HT1080 (cell line): ENCODE measurements at regions not wholly inside any gene's neighbourhood (a gene's known extent, or its start where the extent isn't known, plus 50 kb on each side); places are given as distances from the start of the nearest gene placed in this dataset.

Experiments used
- DNase-seq: peaks from one replicate; pipeline ENCODE4 v3.0.0-alpha.2; 2015; ENCODE audit warnings: low read depth

DNA sequence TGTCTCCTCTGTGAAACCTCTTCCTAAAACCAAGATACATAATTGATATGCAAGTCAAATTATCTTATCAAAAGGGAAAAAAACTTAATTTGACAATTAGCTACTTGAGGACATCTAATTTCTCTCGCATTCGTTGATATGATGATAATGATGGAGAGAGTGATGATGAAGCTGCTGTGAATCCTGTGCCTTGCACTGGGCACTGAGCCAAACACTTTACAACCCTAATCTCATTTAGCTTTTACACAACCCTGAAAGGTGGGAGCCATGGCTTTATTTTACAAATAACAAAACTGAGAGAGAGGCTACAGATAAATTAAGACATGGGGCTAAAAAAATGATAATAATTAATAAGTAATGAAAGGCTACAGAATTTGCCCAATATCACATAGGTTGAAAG is 176.0 kb downstream of the NOC3L start:
- no peak for DNase-seq

- DNase-seq, result no peak
Measured at GRCh38 chr10:94192333-94192732, 170.4 kb downstream of the NOC3L start.

DNA sequence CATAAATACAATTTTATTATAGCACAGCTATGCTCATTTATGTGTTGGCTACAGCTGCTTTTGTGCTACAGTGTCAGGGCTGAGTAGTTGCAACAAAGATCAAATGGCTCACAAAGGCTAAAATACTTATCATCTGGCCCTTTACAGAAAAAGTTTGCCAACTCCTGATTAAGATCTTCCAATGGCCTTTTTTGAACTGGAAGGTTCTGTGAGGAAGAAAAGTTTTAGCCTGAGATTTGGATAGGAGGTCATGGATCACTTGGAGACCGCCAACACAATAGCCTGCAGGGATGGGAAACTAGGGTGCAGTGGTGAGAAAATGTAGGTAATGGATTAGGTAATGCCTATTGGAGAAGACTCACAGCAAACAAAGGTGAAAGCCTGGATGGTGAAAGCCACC is 169.8 kb downstream of the NOC3L start:
- no peak for DNase-seq

DNA sequence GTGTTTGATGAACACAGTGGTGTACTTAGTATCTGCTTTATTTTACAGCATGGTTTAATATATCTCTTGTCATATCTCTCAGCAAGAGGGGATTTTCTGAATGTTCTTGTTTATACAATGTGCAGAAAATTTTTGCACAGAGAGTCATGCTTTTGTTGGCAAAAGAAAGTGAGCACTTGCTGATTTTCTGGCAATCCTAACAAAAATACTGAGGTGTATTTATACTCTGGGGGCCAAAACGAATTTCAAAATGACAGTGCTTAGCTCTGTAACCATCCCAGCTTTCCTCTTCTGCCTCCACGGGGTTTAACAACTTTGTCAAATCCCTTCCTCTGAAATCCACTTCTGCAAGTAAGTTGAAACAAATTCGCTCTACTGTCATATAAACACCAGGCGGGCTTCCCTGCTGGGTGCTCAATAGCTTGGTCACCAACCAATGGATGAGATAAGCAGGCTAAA is 169.2 kb downstream of the NOC3L start:
- no peak for DNase-seq

- DNase-seq, result peak; percentile 80
Measured at GRCh38 chr10:94194256-94194655, 168.5 kb downstream of the NOC3L start.

DNA sequence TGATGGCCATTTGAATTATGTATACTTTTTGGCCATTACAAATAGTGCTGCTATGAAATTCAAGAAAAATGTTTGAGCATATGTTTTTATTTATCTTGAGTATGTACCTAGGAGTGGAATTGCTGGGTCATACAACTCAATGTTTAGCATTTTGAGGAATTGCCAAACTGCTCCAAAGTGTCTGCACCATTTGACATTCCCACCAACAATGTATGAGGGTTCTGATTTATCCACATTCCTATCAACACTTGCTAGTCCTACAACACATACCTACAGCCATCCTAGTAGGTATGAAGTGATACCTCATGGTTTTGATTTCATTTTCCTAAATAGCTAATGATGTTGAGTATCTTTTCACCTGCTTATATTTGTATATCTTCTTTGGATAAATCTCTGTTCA is 165.5 kb downstream of the NOC3L start:
- no peak for DNase-seq

DNA sequence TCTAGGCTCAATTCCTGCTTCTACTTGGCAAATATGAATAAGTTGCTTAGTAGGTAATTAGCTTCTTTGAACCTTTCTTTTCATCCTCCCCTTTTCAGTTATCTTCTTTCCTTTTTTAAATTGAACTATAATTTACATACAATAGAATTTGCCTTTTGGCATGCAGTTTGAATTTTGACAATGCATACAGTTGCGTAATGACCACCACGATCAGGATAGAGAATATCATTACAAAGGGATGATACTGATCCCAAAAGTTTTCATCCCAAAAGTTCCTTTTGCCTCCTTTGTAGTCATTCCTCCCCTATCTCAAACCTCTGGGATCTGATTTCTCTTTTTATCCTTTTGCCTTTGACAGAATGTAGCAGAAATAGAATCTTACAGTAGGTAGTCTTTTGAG is 164.4 kb downstream of the NOC3L start:
- no peak for DNase-seq

GRCh38 chr10:94199565-94199964 is 163.2 kb downstream of the NOC3L start:
- no peak for DNase-seq

DNA sequence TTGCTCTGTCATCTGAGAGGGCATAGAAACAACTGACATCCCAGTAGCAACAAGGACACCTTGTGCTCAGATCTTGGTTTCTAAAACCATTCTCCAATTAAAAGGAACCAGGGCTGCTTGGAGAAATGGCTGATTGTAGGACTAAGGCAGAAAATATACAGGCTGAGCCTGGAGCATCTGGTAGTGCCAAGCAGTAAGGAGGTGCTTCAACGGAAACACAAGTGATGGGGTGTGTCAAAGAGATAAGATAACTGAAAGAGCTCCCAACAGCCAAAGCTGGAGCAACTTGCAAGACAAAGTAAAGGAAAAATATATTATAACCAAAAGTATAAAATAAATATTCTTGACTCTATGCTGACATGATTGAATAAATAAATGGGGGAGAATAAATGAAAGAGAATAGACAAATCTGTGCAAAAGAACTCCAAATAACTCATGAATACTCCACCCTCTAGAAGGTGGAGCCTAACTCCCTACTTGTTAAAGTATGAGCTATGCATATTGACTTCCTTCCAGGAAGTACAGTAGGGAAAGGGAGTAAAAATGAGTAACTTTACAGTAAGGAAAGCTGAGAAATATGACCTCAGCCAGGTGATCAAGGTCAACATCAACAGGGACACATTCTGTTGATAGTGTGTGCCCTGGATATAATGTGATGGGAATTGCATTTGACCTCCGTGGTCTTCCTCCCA is 162.4 kb downstream of the NOC3L start:
- DNase-seq, result no peak

DNA sequence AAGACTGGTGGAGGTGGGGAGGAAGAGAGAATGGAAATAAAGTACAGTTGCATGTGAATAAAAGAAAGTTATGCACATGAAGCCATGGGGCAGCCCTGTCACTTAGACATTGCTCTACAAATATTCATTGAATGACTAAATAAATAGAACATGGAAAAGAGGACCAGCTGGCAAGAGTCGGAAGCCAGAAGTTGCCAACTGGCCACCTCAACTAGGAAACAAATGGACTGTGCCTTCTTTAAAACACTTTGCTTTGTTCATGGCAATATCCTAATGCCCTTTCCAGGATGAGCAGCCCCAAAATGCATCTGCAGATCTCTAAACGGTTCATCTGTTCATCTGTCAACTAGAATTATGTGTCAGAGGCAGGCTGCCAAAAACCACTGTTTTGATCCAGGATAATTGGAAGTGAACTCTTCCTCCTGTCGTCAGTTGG is 157.3 kb downstream of the NOC3L start:
- DNase-seq, result no peak

GRCh38 chr10:94206176-94206575 is 156.6 kb downstream of the NOC3L start:
- no peak for DNase-seq

DNA sequence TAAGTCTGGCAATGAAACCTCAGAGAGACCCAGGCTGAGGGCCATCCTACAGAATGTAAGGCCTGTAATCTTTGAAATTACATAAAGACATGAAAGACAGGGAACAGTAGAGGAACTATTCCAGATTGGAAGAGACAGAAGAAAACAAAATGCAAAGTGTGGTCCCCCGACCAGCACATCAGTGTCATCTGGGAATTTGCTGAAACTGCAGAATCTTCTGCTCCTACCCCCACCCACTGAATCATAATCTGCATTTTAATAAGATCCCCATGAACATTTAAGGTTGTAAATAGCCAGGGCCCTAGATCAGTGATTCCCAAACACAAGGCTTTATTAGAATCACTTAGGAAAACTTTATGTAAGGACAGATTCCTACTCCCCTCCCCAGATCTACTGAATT is 154.4 kb downstream of the NOC3L start:
- no peak for DNase-seq

- no peak for DNase-seq
Measured at GRCh38 chr10:94210440-94211168, 152.1 kb downstream of the NOC3L start.

DNA sequence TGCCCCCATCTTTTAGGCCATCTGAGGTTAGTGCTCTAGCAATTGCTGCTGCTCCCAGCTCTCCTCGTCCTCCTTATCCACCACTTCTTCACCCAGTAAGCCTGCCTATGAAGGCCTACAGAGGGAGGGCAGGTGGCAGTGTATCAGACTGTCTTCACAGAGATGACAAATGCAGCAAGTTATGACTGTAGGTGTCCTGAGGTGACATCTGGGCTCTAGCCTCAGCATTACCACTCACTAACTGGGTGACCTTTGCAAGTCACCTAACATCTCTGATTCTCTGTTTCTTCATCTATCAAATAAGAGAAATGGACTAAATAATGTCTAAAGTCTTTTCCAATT is 151.6 kb downstream of the NOC3L start:
- DNase-seq, result no peak

- DNase-seq, result no peak
Measured at GRCh38 chr10:94213001-94213530, 149.7 kb downstream of the NOC3L start.

DNA sequence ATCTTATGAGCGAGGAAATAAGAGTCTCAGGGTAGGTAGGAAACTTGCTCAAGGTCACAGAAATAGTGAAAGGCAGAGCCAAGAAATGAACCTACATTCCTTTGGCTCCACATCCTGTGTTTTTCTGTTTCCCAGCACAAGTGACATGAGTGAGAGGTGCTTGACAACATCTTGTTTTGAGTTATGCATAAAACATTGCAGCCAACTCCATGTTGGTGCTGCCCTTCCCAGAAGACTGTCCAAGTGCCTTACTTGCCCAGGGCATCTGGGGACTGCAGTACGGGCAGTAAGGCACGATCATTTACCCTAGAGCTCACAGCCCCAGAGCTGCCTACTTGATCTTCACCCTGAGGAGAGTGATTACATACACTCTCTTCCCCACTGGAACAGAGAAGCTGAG is 148.8 kb downstream of the NOC3L start:
- DNase-seq, result no peak

- DNase-seq, result no peak
Measured at GRCh38 chr10:94214481-94214893, 148.3 kb downstream of the NOC3L start.

DNA sequence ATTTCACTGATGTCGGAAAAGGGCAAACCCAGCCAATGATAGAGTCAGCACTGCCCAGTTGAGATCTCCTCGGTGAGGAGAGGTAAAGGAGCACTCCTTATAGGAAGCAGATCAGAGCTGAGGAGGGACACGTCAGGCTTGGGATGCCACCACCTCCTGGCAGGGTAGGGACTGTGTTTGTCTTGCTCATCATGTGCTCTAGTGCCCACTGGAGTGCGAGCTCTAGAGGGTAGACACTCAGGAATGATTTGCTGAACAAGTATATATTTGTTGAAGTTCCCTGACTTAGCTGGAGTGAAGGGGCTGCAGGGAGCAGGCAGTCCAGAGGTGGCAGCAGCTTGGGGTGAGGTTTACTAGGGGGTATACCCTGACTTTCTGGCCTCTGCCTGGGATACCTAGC is 146.5 kb downstream of the NOC3L start:
- DNase-seq, result no peak

DNA sequence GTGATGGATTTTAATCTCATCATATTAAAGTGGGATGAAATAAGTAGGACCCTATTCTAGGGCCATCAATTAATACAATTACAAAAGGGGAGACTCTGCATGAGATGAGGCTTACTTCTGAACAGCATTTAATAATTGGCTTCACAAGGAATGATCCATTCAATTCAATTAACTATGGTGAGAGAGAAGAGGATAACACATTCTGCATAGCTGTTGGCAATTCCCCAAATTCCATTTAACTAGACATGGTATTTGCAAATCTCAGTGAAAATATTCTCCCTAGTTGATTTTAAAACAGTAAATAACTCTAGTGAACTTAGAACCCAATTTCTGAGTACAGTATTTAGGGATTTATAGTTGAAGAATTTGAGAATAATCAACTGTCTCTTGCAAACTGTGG is 145.3 kb downstream of the NOC3L start:
- no peak for DNase-seq

GRCh38 chr10:94218493-94219183 is 144.1 kb downstream of the NOC3L start:
- no peak for DNase-seq

DNA sequence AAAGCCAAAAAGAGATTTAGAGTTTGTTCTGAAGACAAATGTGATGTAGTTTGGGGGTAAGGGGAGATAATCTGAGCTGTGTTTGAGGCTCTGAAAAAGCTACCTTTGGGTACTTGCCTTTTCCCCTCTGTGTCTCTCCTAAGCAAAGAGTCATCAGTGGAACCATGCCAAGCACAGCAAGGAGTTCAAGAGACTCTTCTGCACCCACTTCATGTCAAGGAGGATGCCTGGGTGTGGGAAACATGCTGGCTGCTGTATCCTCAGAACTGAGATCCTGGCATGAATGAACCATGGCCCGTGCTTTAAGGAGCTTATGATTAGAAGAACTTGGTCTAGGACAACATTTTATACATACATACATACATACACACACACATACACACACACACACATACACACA is 142.9 kb downstream of the NOC3L start:
- no peak for DNase-seq

DNA sequence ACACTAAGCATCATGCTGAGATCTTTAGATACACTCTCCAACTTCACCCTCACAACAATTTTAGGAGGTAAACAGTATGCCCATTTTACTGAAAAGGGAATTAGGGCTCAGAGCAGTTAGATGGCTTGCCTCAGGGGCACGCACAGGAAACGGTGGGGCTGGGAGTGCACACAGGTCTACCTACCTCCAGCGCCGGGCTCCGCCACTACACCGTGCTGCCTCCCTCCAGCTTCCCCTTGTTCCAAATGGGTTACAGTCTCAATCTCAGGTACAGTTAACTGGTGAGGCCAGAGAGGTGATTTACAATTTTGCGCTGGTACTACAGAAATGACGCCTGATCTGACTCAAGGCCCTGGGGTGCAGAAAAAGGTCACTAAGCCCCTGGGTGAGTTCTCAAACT is 142.0 kb downstream of the NOC3L start:
- DNase-seq, result no peak
